ENCODE measurements at regions not wholly inside any gene's neighbourhood (a gene's known extent, or its start where the extent isn't known, plus 50 kb on each side); places are given as distances from the start of the nearest gene placed in this dataset.

DNA sequence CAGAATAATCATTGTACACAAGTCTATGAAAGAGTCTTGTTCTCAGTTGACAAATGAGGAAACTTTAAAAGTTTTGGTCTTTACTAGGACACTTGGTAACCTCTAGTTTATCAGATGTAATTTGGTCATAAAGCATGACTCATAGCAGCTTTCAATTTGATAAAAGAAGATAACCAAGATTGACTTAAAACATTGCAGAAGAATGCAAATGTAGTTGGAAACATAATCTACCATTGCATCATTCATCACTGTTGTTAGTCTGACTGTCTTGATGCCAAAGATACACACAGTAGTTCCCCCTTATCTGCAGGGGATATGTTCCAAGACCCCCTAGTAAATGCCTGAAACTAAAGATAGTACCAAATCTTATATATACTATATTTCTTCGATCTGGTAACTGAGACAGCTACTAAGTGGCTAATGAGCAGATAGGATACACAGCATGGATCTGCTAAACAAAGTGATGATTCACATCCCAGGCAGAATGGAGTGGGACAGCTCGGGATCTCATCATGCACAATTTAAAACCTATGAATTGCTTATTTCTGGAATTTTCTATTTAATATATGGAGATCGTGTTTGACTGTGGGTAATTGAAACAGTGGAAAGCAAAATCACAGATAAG lies 131.4 kb upstream of the CCDC68 start:
- Mint-ChIP-seq H3K4me3 (no peak overlapping the region), H3K9me3 (peaks cover 4% of the 10 kb centered on the region), H3K4me1 (no peaks in the 10 kb centered on the region), H3K27me3 (peaks cover 9% of the 10 kb centered on the region), H3K36me3 (ENCODE audit: low read depth) (no peaks in the 10 kb centered on the region), H3K27ac (no peak overlapping the region)
- ATAC-seq (replicated peaks): no peak

DNA sequence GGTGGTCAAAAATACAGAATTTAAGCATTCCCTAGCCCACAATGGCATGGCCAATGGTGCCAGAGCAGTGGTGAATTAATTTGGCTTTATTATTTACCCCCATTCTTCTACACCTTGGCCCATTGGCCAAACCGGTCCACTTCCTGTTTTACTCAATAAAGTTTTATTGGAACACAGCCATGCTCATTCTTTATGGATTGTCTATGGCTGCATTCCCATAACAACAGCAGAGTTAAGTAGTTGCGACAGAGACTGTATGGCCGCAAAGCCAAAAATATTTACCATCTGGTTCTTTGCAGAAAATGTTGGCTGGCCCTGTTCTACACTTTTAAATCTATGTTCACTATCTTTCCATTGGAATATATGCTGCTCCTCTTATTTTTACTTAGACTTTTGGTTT lies 130.3 kb upstream of the CCDC68 start:
- Mint-ChIP-seq H3K27me3 (peaks cover 9% of the 10 kb centered on the region), H3K36me3 (ENCODE audit: low read depth) (no peaks in the 10 kb centered on the region), H3K27ac (no peak overlapping the region), H3K9me3 (peaks cover 4% of the 10 kb centered on the region), H3K4me1 (no peaks in the 10 kb centered on the region), H3K4me3 (no peak overlapping the region)
- no peak for ATAC-seq (replicated peaks)

GRCh38 chr18:55088561-55088960 lies 129.3 kb upstream of the CCDC68 start:
- peaks cover 9% of the 10 kb centered on the region for H3K27me3 Mint-ChIP-seq
- no peak overlapping the region for H3K27ac Mint-ChIP-seq
- H3K4me1 Mint-ChIP-seq: no peaks in the 10 kb centered on the region
- no peak overlapping the region for H3K4me3 Mint-ChIP-seq
- no peak for ATAC-seq (replicated peaks)
- H3K9me3 Mint-ChIP-seq: peaks cover 4% of the 10 kb centered on the region
- no peaks in the 10 kb centered on the region for H3K36me3 Mint-ChIP-seq (ENCODE audit: low read depth)

- Mint-ChIP-seq H3K27ac (no peak overlapping the region), H3K9me3 (peaks cover 4% of the 10 kb centered on the region), H3K27me3 (peaks cover 9% of the 10 kb centered on the region), H3K4me3 (no peak overlapping the region), H3K36me3 (ENCODE audit: low read depth) (no peaks in the 10 kb centered on the region), H3K4me1 (no peaks in the 10 kb centered on the region)
- ATAC-seq (replicated peaks): no peak
These were observed 128.7 kb upstream of the CCDC68 start for GRCh38 chr18:55088000-55088401.

GRCh38 chr18:55086906-55087305 lies 127.6 kb upstream of the CCDC68 start:
- H3K4me1 Mint-ChIP-seq: no peaks in the 10 kb centered on the region

DNA sequence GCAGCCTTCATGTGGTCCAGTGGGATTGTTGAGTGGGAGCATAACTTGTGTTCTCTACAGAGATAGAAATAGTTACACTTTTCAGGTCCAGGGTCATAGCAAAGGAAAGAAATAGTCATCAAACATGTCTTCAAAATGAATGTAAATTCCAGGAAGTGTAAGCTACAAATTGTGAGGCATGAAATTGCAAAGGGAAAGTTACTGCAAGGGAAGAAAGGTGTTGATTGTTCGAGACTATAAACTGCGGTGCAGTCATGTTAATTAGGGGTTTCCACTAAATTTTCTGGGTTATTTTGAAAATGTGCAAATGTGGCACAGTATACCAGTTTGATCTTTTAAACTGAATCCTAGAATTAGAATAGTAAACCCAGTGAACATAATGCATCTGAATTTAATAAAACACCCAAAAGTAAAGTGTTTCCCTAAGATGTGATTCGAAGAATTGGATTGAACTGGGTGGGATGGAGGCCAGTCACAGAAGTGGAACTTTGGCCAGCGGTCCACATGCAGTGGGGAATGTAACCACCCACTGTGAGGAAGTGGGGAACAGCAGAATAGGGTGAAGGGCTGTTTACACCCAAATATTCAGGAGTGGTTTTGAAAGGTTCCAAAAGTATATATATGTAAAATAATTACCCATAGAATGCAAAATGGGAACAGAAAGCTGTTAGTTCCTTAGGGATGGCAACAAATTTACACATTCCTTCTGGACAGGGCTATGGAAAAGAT lies 126.5 kb upstream of the CCDC68 start:
- H3K4me1 Mint-ChIP-seq: no peaks in the 10 kb centered on the region
- peaks cover 6% of the 10 kb centered on the region for H3K27me3 Mint-ChIP-seq
- no peak overlapping the region for H3K4me3 Mint-ChIP-seq
- no peak for ATAC-seq (replicated peaks)
- H3K36me3 Mint-ChIP-seq (ENCODE audit: low read depth): no peaks in the 10 kb centered on the region
- peaks cover 4% of the 10 kb centered on the region for H3K9me3 Mint-ChIP-seq
- H3K27ac Mint-ChIP-seq: no peak overlapping the region

More at GRCh38 chr18:55086906-55087305, 127.6 kb upstream of the CCDC68 start:
- no peak for ATAC-seq (replicated peaks)
- H3K27ac Mint-ChIP-seq: no peak overlapping the region
- no peaks in the 10 kb centered on the region for H3K36me3 Mint-ChIP-seq (ENCODE audit: low read depth)
- H3K9me3 Mint-ChIP-seq: peaks cover 4% of the 10 kb centered on the region
- H3K27me3 Mint-ChIP-seq: peaks cover 6% of the 10 kb centered on the region
- H3K4me3 Mint-ChIP-seq: no peak overlapping the region

DNA sequence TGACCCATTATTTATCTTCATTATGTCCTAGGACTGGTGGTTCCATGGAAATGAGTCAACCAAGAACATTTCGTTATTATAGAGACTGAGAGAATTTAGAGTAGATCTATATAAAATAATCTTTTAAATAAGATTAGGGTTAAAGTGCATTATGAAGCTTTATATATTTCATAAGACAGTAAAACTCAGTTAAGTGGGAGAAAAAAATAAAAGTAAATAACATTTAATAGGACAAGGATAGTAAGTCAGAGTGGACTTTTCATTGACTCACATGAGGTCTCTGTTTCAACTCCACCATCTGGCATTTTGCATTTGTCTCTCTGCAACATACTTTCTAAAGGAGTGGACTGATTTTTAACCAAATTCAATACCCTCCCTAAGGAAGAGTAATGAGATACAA lies 125.3 kb upstream of the CCDC68 start:
- Mint-ChIP-seq H3K9me3 (peaks cover 4% of the 10 kb centered on the region), H3K4me1 (no peaks in the 10 kb centered on the region), H3K36me3 (ENCODE audit: low read depth) (no peaks in the 10 kb centered on the region), H3K27ac (no peak overlapping the region), H3K4me3 (no peak overlapping the region), H3K27me3 (peaks cover 7% of the 10 kb centered on the region)
- ATAC-seq (replicated peaks): no peak

- H3K9me3 Mint-ChIP-seq: peaks cover 4% of the 10 kb centered on the region
- no peak overlapping the region for H3K4me3 Mint-ChIP-seq
- H3K4me1 Mint-ChIP-seq: no peaks in the 10 kb centered on the region
- peaks cover 11% of the 10 kb centered on the region for H3K27me3 Mint-ChIP-seq
- no peaks in the 10 kb centered on the region for H3K36me3 Mint-ChIP-seq (ENCODE audit: low read depth)
- no peak overlapping the region for H3K27ac Mint-ChIP-seq
- no peak for ATAC-seq (replicated peaks)
These were observed 124.2 kb upstream of the CCDC68 start for GRCh38 chr18:55083461-55083860.

DNA sequence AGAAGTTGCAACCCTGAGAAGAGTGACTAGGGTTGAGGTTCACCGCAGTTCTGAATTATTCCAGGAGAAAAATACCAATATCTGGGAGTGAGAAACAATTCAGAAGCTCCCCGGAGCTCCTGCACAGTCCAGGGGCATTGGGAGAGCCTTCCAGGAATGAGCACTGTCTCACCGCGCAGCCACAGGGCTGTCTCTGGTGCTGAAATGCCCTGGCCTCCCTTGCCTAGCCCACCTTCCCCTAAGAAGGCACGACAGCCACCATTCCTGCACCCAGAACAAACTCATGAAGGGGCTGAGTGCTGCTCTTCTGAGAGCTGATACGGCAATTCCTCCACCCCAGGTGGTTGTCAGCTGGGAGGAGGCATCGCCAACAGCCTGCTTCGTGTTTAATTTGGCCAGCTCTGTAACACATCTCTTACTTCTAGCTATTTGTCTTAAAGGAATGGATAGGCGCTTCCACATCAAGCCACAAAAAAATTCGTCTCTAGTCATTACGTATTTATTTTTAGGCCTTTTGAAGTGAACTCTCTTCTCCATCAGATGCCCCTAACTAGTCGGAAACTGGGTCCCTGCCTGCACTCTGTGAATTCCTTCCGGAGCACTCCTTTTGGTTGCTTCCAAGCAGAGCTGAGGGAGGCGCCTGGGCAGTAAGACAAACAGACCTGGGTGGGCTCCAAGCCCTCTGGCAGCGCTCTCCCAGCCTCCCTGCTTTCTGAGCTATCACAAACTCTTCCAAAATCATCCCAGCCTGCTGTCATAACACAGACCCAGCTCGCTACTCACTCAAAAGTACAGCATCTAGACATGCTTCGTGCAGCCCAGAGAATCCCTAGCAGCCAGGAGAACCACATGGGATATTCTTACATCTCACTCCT lies 120.5 kb upstream of the CCDC68 start:
- no peaks in the 10 kb centered on the region for H3K4me1 Mint-ChIP-seq
- no peak overlapping the region for H3K4me3 Mint-ChIP-seq
- no peak overlapping the region for H3K27ac Mint-ChIP-seq
- ATAC-seq (replicated peaks): no peak
- peaks cover 9% of the 10 kb centered on the region for H3K27me3 Mint-ChIP-seq
- H3K36me3 Mint-ChIP-seq (ENCODE audit: low read depth): no peaks in the 10 kb centered on the region
- H3K9me3 Mint-ChIP-seq: peaks cover 4% of the 10 kb centered on the region

GRCh38 chr18:55079067-55079466 lies 119.8 kb upstream of the CCDC68 start:
- H3K4me3 Mint-ChIP-seq: no peak overlapping the region

GRCh38 chr18:55078303-55078932 lies 119.2 kb upstream of the CCDC68 start:
- Mint-ChIP-seq H3K36me3 (ENCODE audit: low read depth) (no peaks in the 10 kb centered on the region), H3K9me3 (peaks cover 4% of the 10 kb centered on the region), H3K27ac (no peak overlapping the region), H3K4me1 (no peaks in the 10 kb centered on the region), H3K4me3 (no peak overlapping the region), H3K27me3 (peaks cover 9% of the 10 kb centered on the region)
- no peak for ATAC-seq (replicated peaks)

More at GRCh38 chr18:55079067-55079466, 119.8 kb upstream of the CCDC68 start:
- ATAC-seq (replicated peaks): no peak
- Mint-ChIP-seq H3K27me3 (peaks cover 9% of the 10 kb centered on the region), H3K27ac (no peak overlapping the region), H3K9me3 (peaks cover 4% of the 10 kb centered on the region), H3K4me1 (no peaks in the 10 kb centered on the region), H3K36me3 (ENCODE audit: low read depth) (no peaks in the 10 kb centered on the region)

GRCh38 chr18:55076643-55077218 lies 117.5 kb upstream of the CCDC68 start:
- peaks cover 9% of the 10 kb centered on the region for H3K9me3 Mint-ChIP-seq
- peaks cover 15% of the 10 kb centered on the region for H3K27me3 Mint-ChIP-seq
- ATAC-seq (replicated peaks): no peak
- H3K27ac Mint-ChIP-seq: no peak overlapping the region
- H3K4me1 Mint-ChIP-seq: no peaks in the 10 kb centered on the region
- H3K36me3 Mint-ChIP-seq (ENCODE audit: low read depth): no peaks in the 10 kb centered on the region
- H3K4me3 Mint-ChIP-seq: no peak overlapping the region

GRCh38 chr18:55073834-55074233 lies 114.6 kb upstream of the CCDC68 start:
- Mint-ChIP-seq H3K27me3 (peaks cover 13% of the 10 kb centered on the region), H3K4me1 (no peaks in the 10 kb centered on the region), H3K27ac (no peak overlapping the region), H3K36me3 (ENCODE audit: low read depth) (no peaks in the 10 kb centered on the region), H3K4me3 (no peak overlapping the region), H3K9me3 (peaks cover 4% of the 10 kb centered on the region)
- ATAC-seq (replicated peaks): no peak

GRCh38 chr18:55073116-55073515 lies 113.9 kb upstream of the CCDC68 start:
- ATAC-seq (replicated peaks): no peak
- no peak overlapping the region for H3K4me3 Mint-ChIP-seq
- no peaks in the 10 kb centered on the region for H3K36me3 Mint-ChIP-seq (ENCODE audit: low read depth)
- peaks cover 13% of the 10 kb centered on the region for H3K27me3 Mint-ChIP-seq
- peaks cover 4% of the 10 kb centered on the region for H3K9me3 Mint-ChIP-seq
- no peaks in the 10 kb centered on the region for H3K4me1 Mint-ChIP-seq
- no peak overlapping the region for H3K27ac Mint-ChIP-seq

Data from activated T-helper 17 cell treated with anti-CD3 and anti-CD28 coated beads, Interleukin-2, amount 50 U/mL, for 72 hours (primary cell).